GM12878 (cell line): ENCODE measurements at regions not wholly inside any gene's neighbourhood (a gene's known extent, or its start where the extent isn't known, plus 50 kb on each side); places are given as distances from the start of the nearest gene placed in this dataset.

ENCODE experiments used
- ATAC-seq: fragments of 200-7000 bp; cut with Tn5 transposase; 3 replicates; pipeline ENCODE4 v1.9.1; 2020; ENCODE audit warnings: mild to moderate bottlenecking, moderate library complexity
- BruUV-seq: library from RNA; stranded (reverse); fragments of 400-500 nt; replicated peaks from 2 replicates; lab custom pipeline; 2021; lab: Mats Ljungman, UMichigan
- CTCF ChIA-PET: fragments of 300-600 bp; sonication (Branson Sonifier 250); formaldehyde crosslinking; extraction: SDS; loops from one replicate; lab custom pipeline; 2021; ENCODE audit warnings: inconsistent platforms; lab: Yijun Ruan, JAX
- POLR2A ChIA-PET: fragments of 350-600 bp; formaldehyde crosslinking; extraction: SDS; loops from one replicate; lab custom pipeline; 2021; ENCODE audit warnings: inconsistent platforms; lab: Charles Lee
- RAD21 ChIA-PET: fragments of 300-600 bp; sonication (Branson Sonifier 250); formaldehyde crosslinking; loops from one replicate; lab custom pipeline; 2023; ENCODE audit warnings: antibody characterized with exemption; ENCODE audit not compliant: unreplicated experiment; lab: Charles Lee
- SMC1A ChIA-PET: fragments of 300-600 bp; sonication (Branson Sonifier 250); formaldehyde crosslinking; loops from one replicate; lab custom pipeline; 2023; ENCODE audit not compliant: unreplicated experiment, uncharacterized antibody; lab: Charles Lee
- DNase-seq: peaks from one replicate; pipeline ENCODE4 v3.0.0-alpha.2; 2011; ENCODE audit warnings: low read depth, low spot score
- FAIRE-seq: peaks from 3 replicates; lab custom pipeline; 2011; peaks lifted over from hg19 to GRCh38; lab: Jason Lieb, UNC
- H2AFZ ChIP-seq: 2 replicates; pipeline ENCODE4 v1.6.0; 2011; ENCODE audit warnings: low read depth, low read length, control low read depth; ENCODE audit not compliant: control insufficient read depth
- H3K27ac ChIP-seq: 2 replicates; pipeline ENCODE4 v1.5.1; 2011; ENCODE audit warnings: control low read depth; ENCODE audit not compliant: control insufficient read depth, insufficient read depth
- H3K27me3 ChIP-seq, 2 experiments: replicated peaks in 1 of 2; 2 replicates each; pipeline versions ENCODE4 v1.6.0 to v1.6.1; 2011; ENCODE audit warnings: low read length in 1 of 2; ENCODE audit not compliant: control insufficient read depth in 2 of 2, insufficient read depth in 2 of 2
- H3K36me3 ChIP-seq, 2 experiments: 2 replicates each; pipeline ENCODE4 v1.5.1; 2011; ENCODE audit warnings: low read length in 1 of 2; ENCODE audit not compliant: control insufficient read depth in 2 of 2, insufficient read depth in 2 of 2
- H3K4me1 ChIP-seq: 2 replicates; pipeline ENCODE4 v1.6.1; 2011; ENCODE audit warnings: mild to moderate bottlenecking, low read length, moderate library complexity, mixed read lengths; ENCODE audit not compliant: control insufficient read depth, insufficient read depth
- H3K4me2 ChIP-seq: 2 replicates; pipeline ENCODE4 v1.6.0; 2011; ENCODE audit warnings: control low read depth; ENCODE audit not compliant: control insufficient read depth, insufficient read depth
- H3K4me3 ChIP-seq: fragments of 200-600 bp; sonication (generic); 2 replicates; pipeline ENCODE4 v1.5.1; 2016
- H3K79me2 ChIP-seq: 2 replicates; pipeline ENCODE4 v1.6.0; 2011; ENCODE audit warnings: low read length; ENCODE audit not compliant: control insufficient read depth, insufficient read depth
- H3K9ac ChIP-seq: 2 replicates; pipeline ENCODE4 v1.8.0; 2011; ENCODE audit warnings: low read length, control low read depth, mixed read lengths; ENCODE audit not compliant: control insufficient read depth, insufficient read depth
- H3K9me3 ChIP-seq: replicated peaks from 3 replicates; pipeline ENCODE4 v1.5.1; 2011; ENCODE audit warnings: mild to moderate bottlenecking, low read length; ENCODE audit not compliant: control insufficient read depth, insufficient read depth
- H4K20me1 ChIP-seq: 2 replicates; pipeline ENCODE4 v1.6.0; 2011; ENCODE audit not compliant: control insufficient read depth, insufficient read depth
- BCL11A ChIP-seq: IDR thresholded peaks from 2 replicates; pipeline ENCODE4 v1.6.1; 2011; ENCODE audit warnings: low read depth, low read length
- BCL3 ChIP-seq: IDR thresholded peaks from 2 replicates; pipeline ENCODE4 v1.6.1; 2011; ENCODE audit warnings: borderline replicate concordance, low read depth, mild to moderate bottlenecking, moderate library complexity, low read length; ENCODE audit not compliant: insufficient read depth, poor library complexity, severe bottlenecking
- GATAD2B ChIP-seq: fragments of 450-650 bp; conservative IDR thresholded peaks from 2 replicates; pipeline ENCODE4 v1.6.1; 2017; ENCODE audit warnings: low read depth, mild to moderate bottlenecking, moderate library complexity
- IKZF1 ChIP-seq: fragments of 450-650 bp; conservative IDR thresholded peaks from 2 replicates; pipeline ENCODE4 v1.6.1; 2017; ENCODE audit warnings: antibody characterized with exemption, mild to moderate bottlenecking
- MTA2 ChIP-seq: fragments of 450-650 bp; IDR thresholded peaks from 2 replicates; pipeline ENCODE4 v1.6.1; 2016; ENCODE audit warnings: low read depth, mild to moderate bottlenecking, moderate library complexity
- NFYB ChIP-seq: IDR thresholded peaks from 2 replicates; pipeline ENCODE4 v1.6.1; 2011; ENCODE audit warnings: low read depth, mild to moderate bottlenecking, low read length, improper control_type of control experiment, moderate library complexity; ENCODE audit not compliant: insufficient read depth
- REST ChIP-seq: IDR thresholded peaks from 2 replicates; pipeline ENCODE4 v1.6.1; 2012; ENCODE audit warnings: mild to moderate bottlenecking, low read depth, low read length
- TCF3 ChIP-seq: IDR thresholded peaks from 2 replicates; pipeline ENCODE4 v1.6.1; 2012; ENCODE audit warnings: low read depth, mild to moderate bottlenecking, low read length, borderline replicate concordance; ENCODE audit not compliant: insufficient read depth
- TCF7 ChIP-seq: IDR thresholded peaks from 2 replicates; pipeline ENCODE4 v1.6.1; 2014; ENCODE audit warnings: antibody characterized with exemption, borderline replicate concordance
- ZNF384 ChIP-seq: IDR thresholded peaks from 2 replicates; pipeline ENCODE4 v1.6.1; 2012; ENCODE audit warnings: low read depth, mild to moderate bottlenecking, low read length, improper control_type of control experiment, borderline replicate concordance
- ZSCAN29 ChIP-seq: fragments of 450-650 bp; IDR thresholded peaks from 2 replicates; pipeline ENCODE4 v1.6.1; 2017; ENCODE audit warnings: mild to moderate bottlenecking, moderate library complexity
- WGBS: methylation state at CpG from one replicate; pipeline ENCODE4 v1.1.6; 2016; ENCODE audit warnings: low lambda C conversion rate; ENCODE audit not compliant: insufficient replicate concordance, insufficient coverage; ENCODE audit errors: missing lambda C conversion rate; 5-methylcytosine and 5-hydroxymethylcytosine counted together
- in situ Hi-C: fragments of 300-500 bp; cut with MboI; formaldehyde crosslinking; loops from 9 replicates; pipeline ENCODE4 v1.14.3; 2018; ENCODE audit warnings: mixed read lengths
- intact Hi-C: fragments of 100-400 bp; cut with micrococcal nuclease; formaldehyde crosslinking; loops from one replicate; pipeline ENCODE4 v1.14.2; 2022; ENCODE audit not compliant: unreplicated experiment

GRCh38 chr3:87448558-87448957 lies 172.2 kb upstream of the POU1F1 start:
- H4K20me1 ChIP-seq = no peaks in the 10 kb centered on the region
- ChIA-PET POLR2A (no interaction called here), SMC1A (no interaction called here), RAD21 (no interaction called here), CTCF (no interaction called here)
- no TSS peak for BruUV-seq
- ATAC-seq = no peak; the same call in 1 of the 3 replicates
- no peaks in the 10 kb centered on the region for H3K36me3 ChIP-seq
- TF ChIP-seq TCF7 = peak; percentile 65; the same call in 1 of the 2 replicates
- TF ChIP-seq NFYB = no peak
- no peak for DNase-seq
- H3K9me3 ChIP-seq = no peaks in the 10 kb centered on the region
- H3K79me2 ChIP-seq = no peaks in the 10 kb centered on the region
- H3K9ac ChIP-seq = no peak overlapping the region
- no peak overlapping the region for H2AFZ ChIP-seq
- H3K4me3 ChIP-seq = no peak overlapping the region
- in situ Hi-C loops = no loop called here
- H3K27me3 ChIP-seq = no peaks in the 10 kb centered on the region; a peak in 1 of 4 replicates
- no peaks in the 10 kb centered on the region for H3K4me1 ChIP-seq
- no peak overlapping the region for H3K4me2 ChIP-seq
- no peak for FAIRE-seq
- intact Hi-C loops = no loop called here
- H3K27ac ChIP-seq = no peak overlapping the region

- Histone ChIP-seq H2AFZ (no peak overlapping the region), H3K4me2 (no peak overlapping the region), H3K4me1 (no peaks in the 10 kb centered on the region), H3K27me3 (no peaks in the 10 kb centered on the region; a peak in 1 of 4 replicates), H3K9ac (no peak overlapping the region), H3K79me2 (no peaks in the 10 kb centered on the region), H3K27ac (no peak overlapping the region), H3K4me3 (no peak overlapping the region), H4K20me1 (no peaks in the 10 kb centered on the region), H3K9me3 (no peaks in the 10 kb centered on the region), H3K36me3 (no peaks in the 10 kb centered on the region)
- no TSS peak for BruUV-seq
- ATAC-seq (no peak), DNase-seq (no peak), FAIRE-seq (no peak)
- 10% methylated on average over 5 of the region's 5 CpGs for whole genome bisulfite sequencing
- intact Hi-C loops = no loop called here
- ChIA-PET RAD21 (no interaction called here), SMC1A (no interaction called here), CTCF (no interaction called here), POLR2A (no interaction called here)
- TF ChIP-seq ZNF384 (no peak), BCL11A (no peak), MTA2 (no peak), TCF3 (no peak), BCL3 (no peak), ZSCAN29 (no peak), GATAD2B (no peak), IKZF1 (no peak), REST (no peak)
- in situ Hi-C loops = no loop called here
These were observed 170.5 kb upstream of the POU1F1 start for GRCh38 chr3:87446849-87447387.
